ENCODE measurements at regions not wholly inside any gene's neighbourhood (a gene's known extent, or its start where the extent isn't known, plus 50 kb on each side); places are given as distances from the start of the nearest gene placed in this dataset.

DNA sequence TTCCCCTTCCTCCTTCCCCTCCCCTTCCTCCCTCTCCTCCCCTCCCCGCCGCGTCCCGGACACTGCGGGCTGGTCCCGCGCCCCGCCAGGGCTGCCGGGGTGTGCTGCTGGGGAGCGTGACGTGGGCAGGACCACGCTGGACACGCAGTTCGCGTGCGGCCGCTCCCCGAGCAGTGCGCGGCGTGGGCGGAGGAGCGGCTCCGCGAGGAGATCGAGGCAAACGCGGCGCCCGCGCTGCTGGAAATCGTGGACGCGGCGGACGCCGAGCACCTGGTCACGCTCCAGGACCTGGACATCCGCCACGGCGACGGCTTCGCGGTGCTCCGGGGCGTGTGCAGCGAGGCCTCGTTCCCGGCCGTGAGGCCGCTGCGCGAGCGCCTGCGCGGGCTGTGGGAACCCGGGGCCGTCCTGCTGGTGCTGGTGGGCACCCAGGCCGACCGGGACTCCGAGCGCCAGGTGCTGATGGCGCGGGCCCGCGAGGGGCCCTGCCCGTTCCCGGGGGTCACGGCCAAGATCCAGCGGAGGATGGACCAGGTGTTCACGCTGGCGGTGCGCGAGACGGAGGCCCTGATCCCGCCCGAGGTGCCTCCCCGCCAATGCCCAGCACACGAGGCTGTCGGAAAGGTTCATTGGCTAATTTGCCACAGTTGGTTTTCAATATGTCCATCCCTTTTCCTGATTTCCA is 84.3 kb downstream of the TNFAIP2 start:
- no peak for DNase-seq

DNA sequence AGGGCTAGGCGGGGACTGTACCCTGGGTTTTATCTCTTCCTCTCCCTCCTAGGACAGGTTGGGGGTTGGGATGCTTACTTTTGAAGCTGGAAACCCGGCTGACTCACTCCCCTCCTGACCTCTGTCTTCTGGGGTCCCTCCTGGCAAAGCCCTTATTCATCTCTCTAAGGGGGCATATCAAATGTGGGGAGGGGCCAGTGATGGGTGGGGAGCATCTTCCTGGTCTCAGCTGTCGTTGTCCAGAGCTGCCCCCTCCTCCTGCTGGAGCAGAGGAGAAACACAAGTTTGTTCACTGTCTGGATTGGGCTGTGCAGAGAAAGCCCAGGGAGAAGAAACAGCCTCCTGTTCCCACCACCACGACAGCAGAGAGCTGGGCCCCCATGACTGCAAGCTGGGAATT is 85.8 kb downstream of the TNFAIP2 start:
- DNase-seq: no peak

DNA sequence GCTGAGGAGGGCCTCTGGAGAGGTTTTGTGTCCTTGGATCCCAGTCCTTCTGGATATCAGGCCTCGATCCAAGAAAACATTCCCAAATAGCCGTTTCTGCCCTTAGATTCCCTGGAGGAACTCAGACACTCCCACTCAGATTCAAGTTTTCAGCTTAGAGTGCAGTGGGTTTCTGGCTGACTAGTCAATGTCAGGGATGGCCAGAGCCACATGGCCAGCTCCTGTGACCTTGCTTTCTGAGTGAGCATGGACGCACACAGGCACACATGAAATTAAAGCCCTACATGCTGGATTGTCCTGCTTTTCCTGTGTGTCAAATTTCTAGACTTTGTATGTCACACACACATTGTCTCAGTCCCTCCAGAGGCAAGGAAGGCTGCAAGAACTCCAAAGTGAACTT is 86.2 kb downstream of the TNFAIP2 start:
- DNase-seq: no peak

DNA sequence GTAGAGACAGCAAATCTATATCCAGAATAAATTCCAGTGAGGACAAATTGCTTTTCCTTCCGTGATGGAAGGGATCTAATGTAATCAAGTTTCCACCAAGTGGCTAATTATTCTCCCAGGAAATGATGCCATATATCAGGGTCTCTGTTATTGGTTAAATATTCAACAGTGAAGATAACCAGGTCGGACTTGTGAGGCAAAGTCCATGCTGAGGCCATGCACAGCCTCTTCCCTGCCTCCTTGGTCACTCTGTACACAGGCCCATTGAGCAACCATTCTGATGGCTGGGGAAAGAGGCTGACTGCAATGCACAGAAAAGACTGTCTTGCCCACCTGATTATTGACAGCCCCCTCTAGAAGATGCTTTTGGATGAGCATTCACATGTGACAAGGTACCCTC is 90.1 kb downstream of the TNFAIP2 start:
- no peak for DNase-seq

DNA sequence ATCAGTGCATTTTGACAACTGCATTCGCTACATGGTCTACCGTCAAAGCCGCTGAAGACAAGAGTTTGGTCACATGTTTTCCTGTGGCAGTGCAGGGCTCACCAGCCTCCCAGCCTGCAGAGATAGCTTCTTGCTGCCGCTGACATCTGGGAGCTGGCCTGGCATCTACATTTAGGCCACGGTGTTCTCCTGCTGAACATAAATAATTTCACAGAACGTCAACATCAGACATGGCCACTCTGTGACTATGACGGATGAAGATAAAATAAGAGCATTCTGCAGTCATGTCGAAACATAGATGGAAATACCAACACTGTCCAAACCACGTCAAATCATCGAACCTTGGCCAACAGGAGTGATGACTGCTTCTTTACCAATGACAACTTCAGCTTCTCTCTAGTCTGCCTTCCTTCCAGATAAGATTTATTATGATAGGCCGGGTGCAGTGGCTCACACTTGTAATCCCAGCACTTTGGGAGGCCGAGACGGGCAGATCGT is 91.2 kb downstream of the TNFAIP2 start:
- DNase-seq: no peak

DNA sequence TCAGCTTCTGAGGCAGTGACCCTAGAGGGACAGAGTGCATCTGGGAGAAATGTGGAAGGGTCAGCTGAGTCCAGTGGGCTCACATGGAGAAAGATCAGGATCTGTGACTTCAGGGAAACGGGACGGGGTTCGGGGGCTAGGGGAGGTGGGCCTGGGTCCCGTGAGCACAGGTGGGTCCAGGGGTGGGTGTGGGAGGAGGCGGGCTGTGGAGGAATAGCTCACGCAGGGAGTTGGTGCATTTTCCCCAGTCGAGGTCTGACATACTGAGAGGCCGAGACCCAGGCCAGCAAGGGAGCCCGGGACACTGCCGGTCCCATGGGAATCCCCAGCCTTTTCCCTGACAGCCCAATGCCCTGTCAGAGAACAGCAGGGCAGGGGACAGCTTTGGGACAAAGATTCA is 93.1 kb downstream of the TNFAIP2 start:
- DNase-seq: no peak

DNA sequence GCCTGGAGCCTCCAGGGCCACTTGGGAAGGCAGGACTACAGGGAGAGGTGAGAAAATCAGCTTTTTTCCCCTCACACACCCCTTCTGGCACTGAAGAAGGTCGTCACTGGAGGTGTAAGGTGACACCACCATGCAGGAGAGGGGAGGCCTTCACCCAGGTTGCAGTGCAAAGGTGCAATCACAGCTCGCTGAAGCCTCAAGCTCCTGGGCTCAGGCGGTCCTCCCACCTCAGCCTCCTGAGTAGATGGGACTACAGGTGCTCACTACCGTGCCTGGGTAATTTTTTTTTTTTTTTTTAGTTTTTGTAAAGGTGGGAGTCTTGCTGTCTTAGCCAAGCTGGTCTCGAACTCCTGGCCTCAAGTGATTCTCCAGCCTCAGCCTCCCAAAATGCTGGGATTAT is 93.6 kb downstream of the TNFAIP2 start:
- DNase-seq: no peak

DNA sequence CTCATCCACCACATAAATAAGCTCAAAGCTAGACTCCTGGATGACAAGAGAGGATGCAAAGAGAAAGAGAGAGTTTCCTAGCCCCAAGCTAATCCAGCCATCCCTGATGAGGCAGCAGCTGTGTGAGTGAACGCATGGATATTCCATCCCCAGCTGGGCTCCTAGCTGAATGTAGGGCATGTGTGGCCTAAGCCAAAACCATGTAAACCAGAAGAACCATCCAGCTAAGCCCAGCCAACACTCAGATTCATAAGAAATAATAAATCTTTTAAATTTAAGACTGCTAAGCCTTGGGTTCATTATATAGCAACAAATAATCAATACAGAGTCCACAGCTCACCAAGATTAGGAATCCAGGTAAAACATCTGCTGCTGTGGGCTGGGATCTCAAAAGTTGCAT is 94.3 kb downstream of the TNFAIP2 start:
- no peak for DNase-seq

DNA sequence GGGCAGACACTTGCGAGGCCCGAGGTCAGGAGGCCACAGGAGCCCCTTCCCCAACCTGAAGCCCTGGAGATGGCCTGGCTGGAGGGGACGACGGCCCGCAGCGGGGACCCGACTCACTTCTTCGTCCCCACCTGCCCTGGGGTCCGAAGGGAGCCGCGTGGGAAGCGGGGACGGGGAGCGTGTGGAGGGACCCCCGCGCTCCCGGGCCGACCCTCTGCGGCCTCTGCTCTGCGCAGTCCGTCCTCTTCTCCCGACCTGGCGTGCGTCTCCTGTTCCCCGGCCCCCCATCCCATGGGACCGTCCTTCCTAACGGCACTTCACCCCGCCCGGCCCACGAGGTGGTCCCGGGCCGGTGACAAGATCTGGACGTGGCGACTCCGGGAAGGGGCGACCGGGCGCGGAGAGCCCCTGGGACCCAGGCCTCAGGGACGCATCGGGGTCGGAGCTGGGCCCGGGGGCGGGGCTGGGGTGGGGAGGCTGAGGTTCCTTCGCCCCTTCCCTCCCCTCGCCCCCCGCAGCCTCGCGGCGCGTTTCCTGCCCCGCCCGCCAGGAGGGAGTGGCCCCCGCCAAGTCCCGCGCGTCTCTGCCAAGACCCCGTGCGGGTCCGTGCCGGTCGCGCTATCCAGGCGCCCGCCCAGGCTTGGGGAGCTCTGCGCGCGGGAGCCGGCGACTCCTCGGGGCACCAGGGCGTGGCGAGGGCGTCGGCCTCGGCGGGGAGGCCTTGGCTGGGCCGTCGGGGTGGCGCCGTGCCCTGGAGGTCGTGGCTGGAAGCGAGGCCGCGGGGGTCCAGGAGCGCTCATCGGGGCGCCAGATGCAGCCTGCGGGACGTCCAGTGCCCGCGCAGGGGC is 97.1 kb downstream of the TNFAIP2 start:
- DNase-seq: no peak

DNA sequence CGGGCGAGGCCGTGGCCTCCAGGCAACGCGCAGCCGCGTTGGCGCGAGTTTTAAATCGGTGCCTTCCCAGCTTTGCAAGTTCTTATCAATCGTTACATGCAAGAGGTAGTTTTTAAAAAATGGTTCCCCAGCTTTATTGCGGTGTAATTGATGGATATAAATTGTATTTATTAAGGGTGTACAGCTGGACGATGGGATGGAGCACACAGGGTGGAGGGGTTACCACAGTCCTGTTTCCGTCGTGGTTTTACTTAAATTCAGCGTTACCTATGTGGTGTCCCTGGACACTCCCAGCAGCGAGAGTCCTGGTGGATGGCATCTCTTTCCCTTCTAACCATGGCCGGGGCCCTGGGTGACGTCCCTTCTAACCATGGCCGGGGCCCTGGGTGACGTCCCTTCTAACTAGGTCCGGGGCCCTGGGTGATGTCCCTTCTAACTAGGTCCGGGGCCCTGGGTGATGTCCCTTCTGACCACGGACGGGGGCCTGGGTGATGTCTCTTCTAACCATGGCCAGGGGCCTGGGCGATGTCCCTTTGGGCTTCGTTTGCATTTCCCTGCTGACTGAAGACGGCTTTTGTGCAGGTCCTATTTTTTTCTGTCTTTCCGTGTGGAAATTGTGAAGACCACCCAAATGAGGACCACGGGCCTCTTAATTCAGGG is 97.9 kb downstream of the TNFAIP2 start:
- DNase-seq: no peak

DNA sequence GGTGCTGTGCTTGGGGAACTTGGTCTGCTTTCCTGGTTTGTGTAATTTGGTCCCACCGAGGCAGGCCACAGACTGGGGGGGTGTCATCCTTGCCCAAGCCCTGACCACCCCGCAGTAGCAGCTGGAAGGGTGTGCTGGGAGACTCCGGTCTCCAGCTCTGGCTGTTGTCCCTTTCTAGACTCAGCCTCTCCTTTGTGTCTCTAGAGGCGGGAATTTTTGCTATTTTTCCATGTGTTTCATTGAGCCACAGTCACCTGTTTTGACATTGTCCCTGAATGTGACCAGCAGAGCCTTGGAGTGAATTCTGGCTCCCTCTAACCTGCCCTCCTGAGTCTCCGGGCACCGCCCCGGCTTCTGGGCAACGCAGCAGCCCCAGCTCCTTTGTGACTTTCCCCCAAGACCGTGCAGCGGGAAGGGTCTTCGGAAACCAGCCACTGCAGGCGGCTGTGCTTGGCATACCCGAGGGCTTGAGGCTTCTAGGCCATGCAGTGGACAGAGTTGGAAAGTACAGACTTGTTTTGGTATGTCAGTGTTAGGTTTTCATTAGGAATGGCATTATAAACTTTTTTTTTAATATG is 98.6 kb downstream of the TNFAIP2 start:
- DNase-seq: no peak

DNA sequence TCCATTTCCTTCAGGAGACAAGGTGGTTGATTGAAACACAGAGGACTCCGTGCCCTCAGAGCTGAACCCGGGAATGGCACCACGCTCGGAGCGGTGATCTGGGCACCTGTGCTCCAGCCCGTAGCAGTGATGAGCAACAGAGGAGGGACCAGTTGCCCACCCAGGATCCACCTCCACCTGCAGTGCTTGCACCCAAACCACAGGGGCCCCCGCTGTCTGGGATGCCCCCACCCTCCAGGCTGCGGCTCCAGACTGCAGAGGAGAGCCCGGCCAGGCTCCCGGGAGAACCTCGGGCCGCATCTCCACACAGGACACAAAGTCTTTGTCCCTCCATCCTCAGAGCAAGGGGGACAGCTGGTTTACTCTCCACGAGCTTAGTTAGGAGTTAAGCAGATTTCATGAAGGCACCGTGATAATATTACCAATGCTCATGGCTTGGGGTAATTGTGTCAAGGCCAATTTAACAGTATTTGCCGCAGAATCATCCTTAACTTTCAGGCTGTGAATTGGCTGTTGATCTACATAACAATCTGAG is 100.6 kb downstream of the TNFAIP2 start:
- DNase-seq: no peak

DNA sequence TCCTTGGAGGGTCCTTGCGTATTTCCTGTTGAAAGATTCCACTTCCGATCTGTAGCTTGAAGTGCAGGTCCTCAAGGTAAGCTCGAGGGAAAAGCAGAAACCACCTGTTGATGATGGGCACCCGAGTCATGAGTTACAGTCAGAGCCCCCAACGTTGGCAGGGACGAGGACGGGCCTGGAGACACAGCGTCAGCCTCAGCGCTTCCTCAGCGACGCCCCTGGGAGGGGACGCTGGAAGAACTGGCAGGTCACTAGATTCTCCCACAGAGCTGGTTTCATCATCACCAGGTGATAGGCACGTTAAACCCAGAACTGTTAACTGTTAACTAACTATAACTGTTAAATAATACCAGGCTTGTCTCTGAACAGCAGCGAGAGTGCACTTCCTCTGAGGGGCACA is 101.8 kb downstream of the TNFAIP2 start:
- DNase-seq: no peak

DNA sequence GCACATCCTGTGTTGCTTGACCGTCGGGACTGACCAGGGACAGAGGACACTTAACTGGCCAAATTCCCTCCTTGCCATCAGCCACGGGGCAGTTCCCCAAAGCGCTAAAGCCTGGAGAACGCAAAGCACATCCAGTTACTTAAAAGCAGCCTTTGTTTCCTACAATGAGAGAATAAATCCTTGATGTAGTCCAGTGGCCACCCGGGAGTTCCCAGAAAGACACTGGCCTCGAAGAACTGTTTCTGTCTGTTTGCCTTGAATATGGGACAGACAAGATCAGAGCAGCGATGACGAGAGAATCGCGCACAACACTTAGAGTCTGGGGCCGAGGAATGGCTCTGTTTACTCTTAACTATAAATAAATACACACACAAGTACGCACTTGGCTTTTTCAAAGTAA is 102.2 kb downstream of the TNFAIP2 start:
- DNase-seq: no peak

DNA sequence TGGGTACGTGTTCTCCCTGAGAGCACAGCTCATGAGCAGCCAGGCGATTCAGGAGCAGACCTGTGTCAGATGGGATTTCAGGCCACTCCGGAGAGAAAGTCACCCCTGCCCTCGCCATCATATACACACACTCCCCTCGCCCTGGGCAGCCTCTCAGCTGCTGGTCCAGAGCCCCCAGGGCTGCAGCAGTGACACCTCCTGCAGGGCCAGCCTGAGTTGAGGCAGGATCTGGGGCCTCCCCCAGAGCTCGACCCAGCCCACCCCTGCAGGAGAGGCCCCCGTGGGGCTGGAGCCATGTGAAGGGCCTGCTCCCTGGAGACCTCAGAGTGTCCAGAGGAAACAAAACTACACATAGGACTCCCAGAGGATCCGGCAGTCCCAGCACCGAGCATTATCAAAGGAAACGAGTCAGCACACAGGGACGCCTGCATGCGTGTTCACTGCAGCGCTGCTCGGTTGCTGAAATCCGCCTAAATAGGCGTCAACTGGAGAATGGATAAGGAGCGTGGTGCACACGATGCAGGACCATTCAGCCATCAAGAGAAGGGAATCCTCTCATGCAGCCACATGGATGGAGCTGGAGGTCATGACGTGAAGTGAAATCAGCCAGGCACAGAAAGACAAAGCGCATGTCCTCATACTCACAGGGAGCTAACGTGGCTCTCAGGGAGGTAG is 104.0 kb downstream of the TNFAIP2 start:
- DNase-seq: no peak

DNA sequence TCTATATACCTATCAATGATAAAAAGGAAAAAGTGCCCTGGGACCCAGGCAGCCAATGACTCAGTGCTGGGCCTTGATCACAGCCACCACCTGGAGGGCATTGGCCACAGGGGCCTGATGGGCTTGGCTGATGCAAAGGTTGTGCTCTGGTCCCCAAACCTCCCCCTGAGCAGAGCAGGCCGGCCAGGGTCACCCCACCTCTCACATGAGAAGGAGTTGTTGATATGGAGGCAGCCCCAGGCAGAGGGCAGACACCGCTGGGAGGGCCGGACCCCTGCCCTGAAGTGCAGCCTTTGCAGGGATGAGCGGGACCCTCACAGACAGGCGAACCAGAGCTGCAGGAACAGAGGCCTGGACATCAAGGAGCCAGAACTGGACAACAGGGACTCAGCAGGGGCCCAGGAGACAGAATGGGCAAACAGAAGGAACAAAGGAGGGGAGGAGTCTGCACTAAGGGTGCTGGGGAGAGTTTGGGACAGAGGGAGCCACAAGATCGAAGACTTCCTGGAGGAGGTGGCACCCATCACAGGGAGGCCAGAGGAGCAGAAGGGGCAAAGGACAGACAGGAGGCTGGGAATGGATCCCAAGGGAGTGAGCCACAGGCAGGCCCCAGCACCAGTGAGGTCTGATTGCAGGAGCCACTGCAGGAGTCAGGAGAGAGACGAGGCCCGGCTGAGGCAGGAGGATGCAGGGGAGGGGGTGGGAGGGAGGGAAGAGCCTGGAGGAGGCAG is 105.0 kb downstream of the TNFAIP2 start:
- DNase-seq: no peak

DNA sequence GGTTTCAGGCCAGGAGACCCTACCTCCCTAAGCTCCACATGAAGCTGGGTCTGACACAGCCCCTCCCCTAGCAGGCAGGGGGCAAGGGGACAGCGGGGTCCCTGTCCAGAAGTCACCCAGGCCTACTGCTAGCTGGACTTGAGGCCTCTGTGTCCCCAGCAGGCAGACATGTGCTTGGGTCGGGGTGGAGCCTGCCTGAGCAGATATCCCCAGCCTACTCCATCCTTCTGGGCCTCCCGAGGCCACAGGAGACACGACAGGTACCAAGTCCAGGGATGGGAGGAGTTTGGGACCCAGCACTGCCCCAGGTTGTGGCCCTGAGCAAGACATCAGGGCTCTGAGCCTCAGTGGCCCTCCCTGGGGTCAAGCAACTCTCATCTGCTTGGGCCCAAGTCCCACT is 105.2 kb upstream of the EIF5 start:
- DNase-seq: no peak

DNA sequence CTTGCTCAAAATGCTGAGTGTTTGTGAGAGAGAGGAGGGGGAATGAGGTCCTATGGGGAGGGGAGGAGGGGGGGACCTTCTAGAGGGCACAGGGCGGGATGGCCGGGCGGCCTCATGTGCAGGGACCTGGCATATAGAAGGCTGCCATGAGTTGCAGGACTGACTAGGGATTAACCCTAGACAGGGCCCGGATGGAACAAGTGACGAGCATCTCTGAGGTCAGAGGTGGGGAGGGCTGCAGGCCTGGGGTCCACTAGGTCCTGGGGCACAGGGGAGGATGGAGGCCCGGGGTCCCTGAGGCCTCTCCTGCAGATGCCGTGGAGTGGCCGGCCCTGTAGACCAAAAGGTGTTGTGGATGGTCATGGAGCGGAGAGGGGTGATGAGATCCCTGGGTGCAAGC is 104.0 kb upstream of the EIF5 start:
- no peak for DNase-seq

DNA sequence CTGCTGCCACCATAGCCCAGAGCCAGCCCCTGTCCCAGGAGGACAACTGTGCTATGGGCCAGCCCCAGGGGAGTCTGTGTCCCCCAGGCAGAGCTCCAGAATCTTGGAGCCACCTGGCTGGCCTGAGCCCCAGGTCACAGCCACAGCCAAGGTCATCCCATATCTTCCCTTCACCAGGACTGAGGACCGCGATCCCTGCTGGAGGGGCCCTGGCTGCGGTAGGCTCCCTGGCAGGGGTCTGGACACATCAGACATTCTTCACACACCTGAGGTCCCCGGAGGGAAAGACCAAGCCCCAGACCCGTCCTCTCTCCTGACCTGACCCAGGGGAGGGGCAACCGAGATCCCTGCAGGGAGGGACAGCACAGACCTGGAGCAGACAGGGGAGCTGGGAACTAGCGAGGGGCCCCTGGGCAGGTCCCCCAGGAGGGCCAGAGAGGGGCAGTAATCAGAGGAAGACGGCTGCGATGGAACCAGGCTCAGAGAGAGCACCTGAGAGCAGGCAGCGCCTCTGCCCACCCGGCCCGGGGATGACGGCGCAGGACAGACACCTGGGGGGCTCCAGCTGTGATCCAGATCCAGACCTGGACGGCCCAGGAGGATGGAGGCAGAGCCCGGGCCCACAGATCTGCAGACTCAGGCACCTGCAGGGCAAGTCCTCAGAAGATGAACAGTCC is 103.2 kb upstream of the EIF5 start:
- no peak for DNase-seq

DNA sequence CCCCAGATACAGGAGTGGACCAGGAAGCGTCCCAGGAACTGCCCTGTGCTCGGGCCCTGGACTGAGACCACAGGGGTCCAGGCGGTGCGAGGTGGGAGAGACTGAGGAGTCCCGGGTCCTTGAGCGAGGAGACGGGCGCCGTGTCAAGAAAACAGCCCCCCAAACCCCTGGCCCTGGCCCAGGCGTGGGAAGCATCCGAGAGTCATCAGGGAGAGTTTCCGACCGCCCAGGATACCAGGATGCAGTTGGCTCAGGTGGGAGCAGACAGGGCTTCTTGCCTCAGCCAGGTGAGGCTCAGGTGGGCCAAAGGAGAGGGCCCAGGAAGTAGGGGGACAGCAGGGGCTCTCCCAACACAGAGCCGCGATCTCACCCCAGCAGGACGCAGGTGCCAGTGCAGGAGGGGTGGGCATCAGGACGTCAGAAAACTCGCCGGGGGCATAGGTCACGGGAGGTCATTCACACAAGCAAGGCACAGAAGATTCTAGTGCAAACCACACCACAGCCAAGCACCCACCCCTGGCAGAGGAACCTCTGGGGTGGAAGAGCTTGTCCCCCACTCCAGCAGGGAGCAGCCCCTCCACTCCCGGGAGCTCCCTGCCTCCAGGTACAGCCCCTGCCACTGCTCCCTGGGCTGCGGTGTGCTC is 102.5 kb upstream of the EIF5 start:
- no peak for DNase-seq
